Hepatocyte (in vitro differentiated cells): ENCODE measurements at regions not wholly inside any gene's neighbourhood (a gene's known extent, or its start where the extent isn't known, plus 50 kb on each side); places are given as distances from the start of the nearest gene placed in this dataset.

Source experiments
- DNase-seq: peaks from one replicate; pipeline ENCODE4 v3.0.0-alpha.2; 2016; ENCODE audit warnings: low spot score
- H2AFZ ChIP-seq: fragments of 200-600 bp; sonication (generic); 2 replicates; pipeline ENCODE4 v1.6.0; 2016; ENCODE audit warnings: antibody characterized with exemption, mild to moderate bottlenecking
- H3K27ac ChIP-seq: fragments of 200-600 bp; sonication (generic); 2 replicates; pipeline ENCODE4 v1.5.1; 2016; ENCODE audit warnings: mild to moderate bottlenecking
- H3K27me3 ChIP-seq: fragments of 200-600 bp; sonication (generic); 2 replicates; pipeline ENCODE4 v1.6.1; 2016
- H3K36me3 ChIP-seq: fragments of 200-600 bp; sonication (generic); replicated peaks from 2 replicates; pipeline ENCODE4 v1.5.1; 2016; ENCODE audit warnings: low read depth; ENCODE audit not compliant: insufficient read depth
- H3K4me1 ChIP-seq: fragments of 200-600 bp; sonication (generic); 2 replicates; pipeline ENCODE4 v1.5.1; 2016; ENCODE audit warnings: mild to moderate bottlenecking, moderate library complexity; ENCODE audit not compliant: insufficient read depth
- H3K4me2 ChIP-seq: fragments of 200-600 bp; sonication (generic); 2 replicates; pipeline ENCODE4 v1.6.0; 2016
- H3K4me3 ChIP-seq: fragments of 200-600 bp; sonication (generic); 2 replicates; pipeline ENCODE4 v1.5.1; 2016; ENCODE audit warnings: mild to moderate bottlenecking
- H3K79me2 ChIP-seq: fragments of 200-600 bp; sonication (generic); 2 replicates; pipeline ENCODE4 v1.6.0; 2017; ENCODE audit warnings: mild to moderate bottlenecking
- H3K9me2 ChIP-seq: fragments of 200-600 bp; sonication (generic); replicated peaks from 2 replicates; pipeline ENCODE4 v1.6.0; 2017; ENCODE audit warnings: mild to moderate bottlenecking; ENCODE audit not compliant: insufficient read depth
- H3K9me3 ChIP-seq: fragments of 200-600 bp; sonication (generic); 2 replicates; pipeline ENCODE4 v1.5.1; 2016; ENCODE audit warnings: low read depth, mild to moderate bottlenecking
- H4K20me1 ChIP-seq: fragments of 200-600 bp; sonication (generic); 2 replicates; pipeline ENCODE4 v1.6.0; 2016; ENCODE audit warnings: mild to moderate bottlenecking; ENCODE audit not compliant: insufficient read depth, poor library complexity, severe bottlenecking
- EZH2 ChIP-seq: fragments of 200-600 bp; sonication (generic); IDR thresholded peaks from 2 replicates; pipeline ENCODE4 v1.6.1; 2016; ENCODE audit warnings: antibody characterized with exemption, mild to moderate bottlenecking, borderline replicate concordance
- EZH2phosphoT487 ChIP-seq: fragments of 200-600 bp; sonication (generic); IDR thresholded peaks from one replicate; pipeline ENCODE4 v1.6.1; 2018; ENCODE audit warnings: antibody characterized with exemption, mild to moderate bottlenecking, low read depth, moderate library complexity; ENCODE audit not compliant: unreplicated experiment, severe bottlenecking
- WGBS: methylation state at CpG from one replicate; pipeline ENCODE4 v1.1.6; 2016; ENCODE audit warnings: low lambda C conversion rate; ENCODE audit errors: missing lambda C conversion rate; 5-methylcytosine and 5-hydroxymethylcytosine counted together
- TF ChIP-seq, protein P1 (sequence below): fragments of 200-600 bp; sonication (generic); IDR thresholded peaks from 2 replicates; pipeline ENCODE4 v1.5.1; 2016; ENCODE audit warnings: antibody characterized with exemption, mild to moderate bottlenecking; ENCODE audit not compliant: poor library complexity

- DNase-seq = no peak
- no peaks in the 10 kb centered on the region for H3K4me1 ChIP-seq
- no peak overlapping the region for H3K4me2 ChIP-seq
- H2AFZ ChIP-seq = no peak overlapping the region
- H3K27me3 ChIP-seq = no peaks in the 10 kb centered on the region
- TF ChIP-seq EZH2 = no peak
- TF ChIP-seq, protein P1, sequence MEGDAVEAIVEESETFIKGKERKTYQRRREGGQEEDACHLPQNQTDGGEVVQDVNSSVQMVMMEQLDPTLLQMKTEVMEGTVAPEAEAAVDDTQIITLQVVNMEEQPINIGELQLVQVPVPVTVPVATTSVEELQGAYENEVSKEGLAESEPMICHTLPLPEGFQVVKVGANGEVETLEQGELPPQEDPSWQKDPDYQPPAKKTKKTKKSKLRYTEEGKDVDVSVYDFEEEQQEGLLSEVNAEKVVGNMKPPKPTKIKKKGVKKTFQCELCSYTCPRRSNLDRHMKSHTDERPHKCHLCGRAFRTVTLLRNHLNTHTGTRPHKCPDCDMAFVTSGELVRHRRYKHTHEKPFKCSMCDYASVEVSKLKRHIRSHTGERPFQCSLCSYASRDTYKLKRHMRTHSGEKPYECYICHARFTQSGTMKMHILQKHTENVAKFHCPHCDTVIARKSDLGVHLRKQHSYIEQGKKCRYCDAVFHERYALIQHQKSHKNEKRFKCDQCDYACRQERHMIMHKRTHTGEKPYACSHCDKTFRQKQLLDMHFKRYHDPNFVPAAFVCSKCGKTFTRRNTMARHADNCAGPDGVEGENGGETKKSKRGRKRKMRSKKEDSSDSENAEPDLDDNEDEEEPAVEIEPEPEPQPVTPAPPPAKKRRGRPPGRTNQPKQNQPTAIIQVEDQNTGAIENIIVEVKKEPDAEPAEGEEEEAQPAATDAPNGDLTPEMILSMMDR = no peak
- no peak for TF ChIP-seq EZH2phosphoT487
- 93% methylated on average over 1 of the region's 1 CpG for WGBS
- H4K20me1 ChIP-seq = no peaks in the 10 kb centered on the region
- no peak overlapping the region for H3K4me3 ChIP-seq
- no peak overlapping the region for H3K27ac ChIP-seq
- H3K36me3 ChIP-seq = no peaks in the 10 kb centered on the region
- no peaks in the 10 kb centered on the region for H3K9me2 ChIP-seq
- H3K9me3 ChIP-seq = no peaks in the 10 kb centered on the region
- no peaks in the 10 kb centered on the region for H3K79me2 ChIP-seq
Measured at GRCh38 chr4:125666635-125667034, 351.9 kb downstream of the FAT4 start.

GRCh38 chr4:125676156-125676555, 361.4 kb downstream of the FAT4 start:
- over 99% methylated on average over 14 of the region's 14 CpGs for WGBS
- H3K4me3 ChIP-seq = no peak overlapping the region
- H4K20me1 ChIP-seq = no peaks in the 10 kb centered on the region
- H3K4me1 ChIP-seq = no peaks in the 10 kb centered on the region
- no peak for TF ChIP-seq EZH2phosphoT487
- TF ChIP-seq, protein P1 = no peak
- no peak for TF ChIP-seq EZH2
- H3K4me2 ChIP-seq = no peak overlapping the region
- no peak for DNase-seq
- no peaks in the 10 kb centered on the region for H3K36me3 ChIP-seq
- no peak overlapping the region for H3K27ac ChIP-seq
- no peaks in the 10 kb centered on the region for H3K9me2 ChIP-seq
- no peak overlapping the region for H2AFZ ChIP-seq
- H3K27me3 ChIP-seq = no peaks in the 10 kb centered on the region
- no peaks in the 10 kb centered on the region for H3K9me3 ChIP-seq
- no peaks in the 10 kb centered on the region for H3K79me2 ChIP-seq

- Histone ChIP-seq H3K4me1 (no peaks in the 10 kb centered on the region), H3K9me3 (no peaks in the 10 kb centered on the region), H3K79me2 (no peaks in the 10 kb centered on the region), H3K4me2 (no peak overlapping the region), H3K4me3 (no peak overlapping the region), H3K27me3 (no peaks in the 10 kb centered on the region), H3K27ac (no peak overlapping the region), H2AFZ (no peak overlapping the region), H3K9me2 (no peaks in the 10 kb centered on the region), H4K20me1 (no peaks in the 10 kb centered on the region), H3K36me3 (no peaks in the 10 kb centered on the region)
- TF ChIP-seq EZH2 = no peak
- TF ChIP-seq, protein P1 = no peak
- no peak for TF ChIP-seq EZH2phosphoT487
- 91% methylated on average over 12 of the region's 12 CpGs for WGBS
- no peak for DNase-seq
Measured at GRCh38 chr4:125676583-125676982, 361.8 kb downstream of the FAT4 start.

- H3K9me2 ChIP-seq = no peaks in the 10 kb centered on the region
- 69% methylated on average over 2 of the region's 2 CpGs for WGBS
- no peaks in the 10 kb centered on the region for H3K79me2 ChIP-seq
- no peaks in the 10 kb centered on the region for H3K4me1 ChIP-seq
- TF ChIP-seq, protein P1 = no peak
- TF ChIP-seq EZH2 = no peak
- TF ChIP-seq EZH2phosphoT487 = no peak
- H3K4me2 ChIP-seq = peak overlapping the region; percentile 34
- no peak overlapping the region for H2AFZ ChIP-seq
- H3K9me3 ChIP-seq = no peaks in the 10 kb centered on the region
- H3K27me3 ChIP-seq = no peaks in the 10 kb centered on the region
- no peaks in the 10 kb centered on the region for H3K36me3 ChIP-seq
- DNase-seq = no peak
- H4K20me1 ChIP-seq = no peaks in the 10 kb centered on the region
- H3K4me3 ChIP-seq = no peak overlapping the region
- H3K27ac ChIP-seq = no peak overlapping the region
Measured at GRCh38 chr4:125677665-125678307, 363.0 kb downstream of the FAT4 start.
